Activated CD4-positive, alpha-beta T cell treated with anti-CD3 and anti-CD28 coated beads for 36 hours (primary cell): ENCODE measurements at regions not wholly inside any gene's neighbourhood (a gene's known extent, or its start where the extent isn't known, plus 50 kb on each side); places are given as distances from the start of the nearest gene placed in this dataset.

Experiments used
- ATAC-seq: fragments of 200-7000 bp; cut with Tn5 transposase; one replicate; pipeline ENCODE4 v1.10.0; 2021; ENCODE audit warnings: mild to moderate bottlenecking, moderate library complexity
- CTCF ChIA-PET: fragments of 350-600 bp; sonication (Branson Sonifier 250); formaldehyde crosslinking; loops from one replicate; lab custom pipeline; 2021; ENCODE audit warnings: antibody characterized with exemption; lab: Charles Lee
- POLR2A ChIA-PET: fragments of 350-600 bp; sonication (Branson Sonifier 250); formaldehyde crosslinking; loops from one replicate; lab custom pipeline; 2021; ENCODE audit warnings: antibody characterized with exemption, inconsistent platforms; lab: Charles Lee
- DNase-seq: peaks from one replicate; pipeline ENCODE4 v3.0.0-alpha.2; 2020
- H3K27ac Mint-ChIP-seq: one replicate; pipeline ENCODE4 v1.8.0; 2021; ENCODE audit warnings: mixed read lengths
- H3K27me3 Mint-ChIP-seq: one replicate; pipeline ENCODE4 v1.8.0; 2021; ENCODE audit warnings: mixed read lengths
- H3K36me3 Mint-ChIP-seq: one replicate; pipeline ENCODE4 v1.8.0; 2021; ENCODE audit warnings: low read depth, mixed read lengths
- H3K4me1 Mint-ChIP-seq: one replicate; pipeline ENCODE4 v1.8.0; 2021; ENCODE audit warnings: mixed read lengths
- H3K4me3 Mint-ChIP-seq: one replicate; pipeline ENCODE4 v1.8.0; 2021; ENCODE audit warnings: mild to moderate bottlenecking, moderate library complexity, mixed read lengths
- H3K9me3 Mint-ChIP-seq: one replicate; pipeline ENCODE4 v1.8.0; 2021; ENCODE audit warnings: low read depth, mixed read lengths
- intact Hi-C, 2 experiments: fragments of 100-400 bp; cut with DNase I in 1 of 2; cut with micrococcal nuclease in 1 of 2; formaldehyde crosslinking; loops; one replicate each; pipeline versions ENCODE4 v1.14.2 to v1.15.1; 2022 to 2024; cut with DNase I, micrococcal nuclease

DNA sequence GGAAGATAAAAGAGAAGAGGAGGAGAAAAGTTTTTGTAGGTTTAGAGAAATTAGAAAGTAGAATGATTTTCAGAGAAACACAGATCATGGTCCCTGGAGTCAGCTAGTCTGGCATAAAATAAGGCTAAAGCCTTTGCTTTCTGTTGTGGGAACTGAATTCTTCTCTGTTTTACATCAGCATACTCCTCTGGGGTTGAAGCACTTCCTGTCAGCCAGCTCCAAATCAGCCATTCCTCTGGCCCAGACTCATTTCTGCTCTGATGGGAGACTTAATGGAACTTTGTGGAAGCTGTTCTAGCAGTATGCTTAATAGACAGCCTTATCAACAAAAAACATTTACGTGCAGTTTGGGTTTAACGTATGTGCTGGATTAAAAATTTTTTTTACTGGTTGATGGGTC is 143.2 kb downstream of the HMHB1 start:
- intact Hi-C loops: no loop called here

DNA sequence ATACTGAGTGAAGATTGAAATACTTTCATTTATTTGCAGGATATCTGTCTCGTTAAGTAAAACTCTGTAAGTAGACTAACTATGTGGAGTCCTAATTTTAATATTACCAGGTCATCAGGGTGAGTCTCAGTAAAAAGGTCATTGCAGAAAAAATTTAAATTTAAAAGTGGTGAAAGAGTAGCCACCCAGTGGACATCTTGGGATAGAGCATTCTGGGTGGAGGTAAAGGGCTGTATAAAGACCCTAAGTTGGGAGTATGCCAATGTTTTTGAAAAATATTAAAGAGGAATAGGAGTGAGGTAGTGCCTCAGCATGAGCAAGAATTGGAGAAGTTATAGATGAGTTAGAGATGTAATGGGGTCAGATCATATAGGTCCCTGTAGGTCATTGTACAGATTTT is 145.5 kb downstream of the HMHB1 start:
- CTCF ChIA-PET: interaction anchor here (0.6 kb wide), 1 partner anchor 33 kb away, joined by 3 read pairs; no protein-coding TSS in a partner anchor
- H3K36me3 Mint-ChIP-seq: no peaks in the 10 kb centered on the region
- H3K4me1 Mint-ChIP-seq: no peaks in the 10 kb centered on the region
- DNase-seq: no peak
- H3K27me3 Mint-ChIP-seq: peaks cover 5% of the 10 kb centered on the region
- H3K27ac Mint-ChIP-seq: no peak overlapping the region
- intact Hi-C loops: no loop called here
- no peak for ATAC-seq
- H3K4me3 Mint-ChIP-seq: no peak overlapping the region
- H3K9me3 Mint-ChIP-seq: no peaks in the 10 kb centered on the region
- POLR2A ChIA-PET: no interaction called here

More for the DNA sequence above, 143.2 kb downstream of the HMHB1 start:
- H3K4me3 Mint-ChIP-seq: no peak overlapping the region
- DNase-seq: no peak
- no peak for ATAC-seq
- no peaks in the 10 kb centered on the region for H3K36me3 Mint-ChIP-seq
- H3K4me1 Mint-ChIP-seq: no peaks in the 10 kb centered on the region
- H3K27ac Mint-ChIP-seq: no peak overlapping the region
- H3K9me3 Mint-ChIP-seq: no peaks in the 10 kb centered on the region
- peaks cover 5% of the 10 kb centered on the region for H3K27me3 Mint-ChIP-seq
- ChIA-PET POLR2A (no interaction called here), CTCF (interaction anchor here (1.7 kb wide), 1 partner anchor 9 kb away, joined by 4 read pairs; no protein-coding TSS in a partner anchor)

DNA sequence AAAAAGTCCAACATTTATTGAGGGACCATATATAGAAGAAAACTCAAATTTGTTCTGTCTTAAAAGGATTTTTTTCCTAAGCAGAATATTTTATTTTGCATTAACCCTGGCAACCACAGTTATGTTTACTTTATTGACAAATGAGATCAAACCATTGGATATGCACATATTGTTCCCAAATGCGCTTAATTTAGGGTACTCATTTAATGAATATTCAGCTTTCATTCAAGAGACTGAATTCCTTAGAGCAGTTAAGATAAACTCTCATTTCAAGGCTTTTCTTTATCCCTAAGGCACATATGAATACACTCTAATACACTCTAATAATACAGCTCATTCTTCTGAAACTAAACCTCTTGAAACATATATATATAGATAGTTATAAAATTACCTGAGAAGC is 150.2 kb downstream of the HMHB1 start:
- no peaks in the 10 kb centered on the region for H3K4me1 Mint-ChIP-seq
- no peak for ATAC-seq
- POLR2A ChIA-PET: no interaction called here
- H3K27me3 Mint-ChIP-seq: no peaks in the 10 kb centered on the region
- no peak overlapping the region for H3K27ac Mint-ChIP-seq
- no peaks in the 10 kb centered on the region for H3K36me3 Mint-ChIP-seq
- no peak for DNase-seq
- H3K4me3 Mint-ChIP-seq: no peak overlapping the region
- no peaks in the 10 kb centered on the region for H3K9me3 Mint-ChIP-seq
- CTCF ChIA-PET: interaction anchor here (1.0 kb wide), 1 partner anchor 959 kb away, joined by 3 read pairs; no protein-coding TSS in a partner anchor
- intact Hi-C loops: loop anchor here (10.0 kb wide), 5 partner anchors 137 to 1247 kb away; no protein-coding TSS in a partner anchor

DNA sequence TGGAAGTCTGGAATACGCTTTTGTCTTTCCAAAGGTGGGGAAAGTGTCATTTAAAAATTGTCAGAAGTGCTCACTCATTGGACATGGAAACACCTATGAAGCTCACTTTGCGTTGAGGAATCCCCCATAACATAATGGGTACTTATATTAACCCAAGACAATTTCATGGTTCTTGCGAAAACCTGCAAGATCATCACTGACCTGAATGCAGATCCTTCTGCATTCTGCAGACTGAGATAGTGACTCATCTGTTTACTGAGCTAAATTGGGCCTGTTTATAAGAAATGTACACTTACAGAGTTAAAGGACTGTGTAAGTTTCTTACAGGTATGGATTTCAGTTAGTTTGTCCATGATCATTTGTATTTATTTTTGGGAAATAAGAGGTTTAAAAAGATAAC is 153.0 kb downstream of the HMHB1 start:
- Mint-ChIP-seq H3K36me3 (no peaks in the 10 kb centered on the region), H3K4me3 (no peak overlapping the region), H3K27ac (no peak overlapping the region), H3K9me3 (no peaks in the 10 kb centered on the region), H3K27me3 (no peaks in the 10 kb centered on the region), H3K4me1 (no peaks in the 10 kb centered on the region)
- POLR2A ChIA-PET: no interaction called here
- ATAC-seq (no peak), DNase-seq (no peak)
- CTCF ChIA-PET: interaction anchor here (0.7 to 1.3 kb wide), 2 partner anchors 9 to 510 kb away, joined by 3 to 4 read pairs; no protein-coding TSS in a partner anchor
- intact Hi-C loops: loop anchor here (5.0 to 10.0 kb wide), 7 partner anchors 138 to 1250 kb away; partner anchors contain the start of gene NR3C1 (in 1 of the 2)

DNA sequence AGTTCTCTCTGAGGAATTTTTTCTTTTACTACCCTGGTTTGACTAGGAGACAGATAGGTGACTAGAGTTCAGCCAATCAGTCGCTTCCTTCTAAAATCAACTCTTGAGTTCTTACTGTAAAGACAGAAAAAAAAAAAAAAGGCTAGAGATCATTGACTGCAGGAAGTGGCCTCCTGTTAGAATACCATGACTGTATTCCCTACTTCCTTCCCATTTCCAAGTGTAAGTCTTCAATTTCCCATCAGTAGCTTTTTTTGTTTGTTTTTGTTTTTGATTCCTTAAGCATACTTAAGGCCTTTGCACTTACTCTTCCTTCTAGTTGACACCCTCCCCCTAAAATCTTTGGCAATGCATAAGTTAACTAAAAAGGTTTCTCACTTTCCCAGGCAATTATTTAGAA is 154.3 kb downstream of the HMHB1 start:
- H3K4me1 Mint-ChIP-seq: no peaks in the 10 kb centered on the region
- intact Hi-C loops: loop anchor here (5.0 to 10.0 kb wide), 7 partner anchors 139 to 1251 kb away; partner anchors contain the start of gene NR3C1 (in 1 of the 2)
- POLR2A ChIA-PET: no interaction called here

DNA sequence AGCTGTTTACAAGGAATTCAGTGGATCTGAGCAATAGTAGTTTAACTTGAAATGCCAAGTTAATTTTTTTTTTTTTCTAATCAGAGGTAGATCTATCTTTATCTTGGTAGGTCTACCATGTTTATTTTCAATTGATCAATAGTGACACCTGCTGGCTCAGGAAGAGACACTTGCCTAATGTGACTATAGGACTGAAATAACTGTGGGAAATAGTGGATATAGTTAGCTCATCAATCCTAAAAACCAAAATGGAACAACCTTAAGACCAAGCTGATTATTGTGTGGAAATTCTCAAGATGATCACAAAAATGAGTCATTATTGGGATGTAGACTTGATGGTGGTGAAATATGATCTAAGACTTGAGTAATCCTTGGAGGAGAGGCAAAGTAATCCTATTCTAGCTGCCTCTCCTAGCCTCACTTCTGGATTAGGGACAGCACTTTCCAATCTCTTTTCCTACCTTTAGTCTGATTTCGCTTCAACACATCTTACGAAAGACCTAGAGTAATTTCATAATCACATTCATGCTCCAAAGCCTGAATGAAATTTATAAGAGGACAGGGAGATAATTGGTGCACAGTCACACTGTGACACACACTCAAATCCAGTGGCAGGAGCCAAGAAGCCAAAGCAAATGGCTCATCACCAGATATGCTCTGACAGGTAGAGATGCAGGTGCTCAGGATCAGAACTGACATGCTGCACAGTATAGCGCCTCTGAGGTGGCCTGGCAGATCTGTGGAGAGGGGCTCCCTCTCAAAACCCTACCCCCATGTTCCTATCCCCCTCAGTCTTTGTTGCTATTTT is 156.3 kb downstream of the HMHB1 start:
- DNase-seq (peak; percentile 8), ATAC-seq (peak; percentile 80)
- Mint-ChIP-seq H3K4me3 (no peak overlapping the region), H3K36me3 (no peaks in the 10 kb centered on the region), H3K27me3 (no peaks in the 10 kb centered on the region), H3K27ac (no peak overlapping the region), H3K4me1 (no peaks in the 10 kb centered on the region), H3K9me3 (no peaks in the 10 kb centered on the region)
- intact Hi-C loops: loop anchor here (1.0 to 10.0 kb wide), 9 partner anchors 141 to 1255 kb away; partner anchors contain the start of gene NR3C1 (in 1 of the 2)
- POLR2A ChIA-PET: interaction anchor here (0.7 kb wide), 1 partner anchor 164 kb away, joined by 4 read pairs; no protein-coding TSS in a partner anchor
- CTCF ChIA-PET: interaction anchor here (0.7 to 1.6 kb wide), 12 partner anchors 11 to 1029 kb away, joined by 3 to 12 read pairs (median 4); no protein-coding TSS in a partner anchor

More for the DNA sequence above, 154.3 kb downstream of the HMHB1 start:
- Mint-ChIP-seq H3K27ac (no peak overlapping the region), H3K9me3 (no peaks in the 10 kb centered on the region), H3K27me3 (no peaks in the 10 kb centered on the region), H3K4me3 (no peak overlapping the region), H3K36me3 (no peaks in the 10 kb centered on the region)
- CTCF ChIA-PET: interaction anchor here (0.6 to 1.0 kb wide), 4 partner anchors 16 to 1145 kb away, joined by 3 to 4 read pairs (median 3); no protein-coding TSS in a partner anchor
- no peak for ATAC-seq
- DNase-seq: no peak

DNA sequence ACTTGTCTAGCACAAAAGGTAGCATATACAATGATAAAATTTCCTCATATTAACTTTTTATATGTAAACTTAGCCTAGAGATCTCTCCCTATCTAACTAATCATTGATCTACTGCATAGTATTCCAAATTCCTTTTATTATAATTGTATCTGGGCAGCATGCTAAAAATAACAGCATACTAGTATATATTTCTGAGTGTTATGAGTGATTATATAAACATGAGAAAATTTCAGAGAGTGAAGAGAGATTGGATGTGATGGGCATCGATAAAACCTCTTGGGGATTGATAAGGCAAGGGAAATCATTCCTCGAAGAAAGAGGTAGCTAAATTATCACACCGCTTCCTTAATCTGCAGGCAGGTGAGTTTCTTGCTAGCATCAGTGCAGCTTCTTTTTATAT is 158.2 kb downstream of the HMHB1 start:
- intact Hi-C loops: no loop called here
- Mint-ChIP-seq H3K4me3 (no peak overlapping the region), H3K4me1 (no peaks in the 10 kb centered on the region), H3K9me3 (no peaks in the 10 kb centered on the region), H3K36me3 (no peaks in the 10 kb centered on the region), H3K27ac (no peak overlapping the region), H3K27me3 (no peaks in the 10 kb centered on the region)
- ChIA-PET CTCF (interaction anchor here (0.6 to 1.3 kb wide), 6 partner anchors 25 to 1082 kb away, joined by 3 to 4 read pairs (median 3); no protein-coding TSS in a partner anchor), POLR2A (no interaction called here)
- ATAC-seq: no peak
- DNase-seq: no peak

DNA sequence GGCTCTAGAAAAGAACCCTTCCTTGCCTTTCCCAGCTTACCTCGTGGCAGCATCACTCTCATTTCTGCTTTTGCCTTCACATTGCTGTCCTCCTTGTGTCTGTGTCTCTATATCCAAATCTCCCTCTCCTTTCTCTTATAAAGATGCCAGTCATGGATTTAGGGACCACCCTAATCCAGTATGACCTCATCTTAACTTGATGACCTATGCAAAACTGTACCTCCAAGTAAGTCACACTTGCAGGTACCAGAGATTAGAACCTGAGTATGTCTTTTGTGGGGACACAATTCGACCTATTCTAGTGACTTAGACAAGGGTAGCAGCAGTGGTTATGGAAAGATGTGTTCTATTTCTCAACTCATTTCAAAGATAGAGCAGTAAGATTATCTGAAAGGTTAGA is 160.1 kb downstream of the HMHB1 start:
- H3K36me3 Mint-ChIP-seq: no peaks in the 10 kb centered on the region
- ATAC-seq (no peak), DNase-seq (no peak)
- H3K4me3 Mint-ChIP-seq: no peak overlapping the region
- H3K4me1 Mint-ChIP-seq: no peaks in the 10 kb centered on the region
- POLR2A ChIA-PET: no interaction called here
- intact Hi-C loops: no loop called here
- H3K27me3 Mint-ChIP-seq: no peaks in the 10 kb centered on the region
- no peaks in the 10 kb centered on the region for H3K9me3 Mint-ChIP-seq
- H3K27ac Mint-ChIP-seq: no peak overlapping the region
- CTCF ChIA-PET: no interaction called here

DNA sequence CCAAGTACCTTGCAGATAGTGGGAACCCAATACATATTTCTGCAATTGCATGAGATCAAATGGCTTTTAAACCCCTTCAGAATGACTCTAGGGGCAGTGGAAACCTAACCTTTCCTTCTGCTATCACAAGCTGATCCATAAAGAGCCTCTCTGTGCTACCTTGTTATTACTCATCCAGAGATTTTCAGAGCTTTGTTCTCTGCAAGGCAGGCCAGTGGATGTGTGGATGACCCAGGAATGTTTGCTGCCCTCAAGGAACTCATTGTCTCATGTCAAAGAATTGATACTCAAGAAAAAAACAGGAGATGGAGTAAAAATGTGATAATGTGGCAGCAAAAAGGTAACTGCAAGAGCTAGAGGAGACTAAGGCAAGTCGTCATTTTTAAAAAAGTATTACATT is 164.1 kb downstream of the HMHB1 start:
- intact Hi-C loops: no loop called here
- ChIA-PET CTCF (interaction anchor here (1.6 kb wide), 1 partner anchor 19 kb away, joined by 5 read pairs; no protein-coding TSS in a partner anchor), POLR2A (no interaction called here)
- Mint-ChIP-seq H3K4me1 (no peaks in the 10 kb centered on the region), H3K4me3 (no peak overlapping the region), H3K27me3 (no peaks in the 10 kb centered on the region), H3K9me3 (no peaks in the 10 kb centered on the region), H3K27ac (no peak overlapping the region), H3K36me3 (no peaks in the 10 kb centered on the region)
- no peak for ATAC-seq
- DNase-seq: no peak

DNA sequence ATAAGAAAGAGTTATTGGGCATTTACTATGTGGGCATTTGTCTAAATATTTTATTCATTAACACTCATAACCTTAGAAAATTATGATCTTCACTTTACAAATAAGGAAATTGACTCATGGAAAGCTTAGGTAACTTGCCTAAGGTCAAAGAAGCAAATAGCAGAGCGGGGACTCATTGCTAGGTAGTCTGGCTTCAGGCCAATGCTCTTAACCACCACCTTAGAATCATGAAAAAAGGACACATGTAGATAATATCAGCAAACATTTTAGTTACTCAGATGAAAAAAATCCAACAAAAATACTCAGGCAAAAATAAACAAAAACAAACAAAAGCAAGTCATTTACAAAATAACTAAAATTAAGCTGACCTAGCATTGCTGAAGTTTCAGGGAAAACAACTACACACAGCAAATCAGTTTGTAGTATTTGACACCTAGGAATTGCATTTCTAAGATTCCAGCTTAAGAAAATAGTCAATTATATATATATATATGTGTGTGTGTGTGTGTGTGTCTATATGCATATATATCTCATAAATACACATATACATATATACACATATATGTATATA is 166.0 kb downstream of the HMHB1 start:
- intact Hi-C loops: no loop called here
- POLR2A ChIA-PET: no interaction called here
- H3K4me1 Mint-ChIP-seq: no peaks in the 10 kb centered on the region

DNA sequence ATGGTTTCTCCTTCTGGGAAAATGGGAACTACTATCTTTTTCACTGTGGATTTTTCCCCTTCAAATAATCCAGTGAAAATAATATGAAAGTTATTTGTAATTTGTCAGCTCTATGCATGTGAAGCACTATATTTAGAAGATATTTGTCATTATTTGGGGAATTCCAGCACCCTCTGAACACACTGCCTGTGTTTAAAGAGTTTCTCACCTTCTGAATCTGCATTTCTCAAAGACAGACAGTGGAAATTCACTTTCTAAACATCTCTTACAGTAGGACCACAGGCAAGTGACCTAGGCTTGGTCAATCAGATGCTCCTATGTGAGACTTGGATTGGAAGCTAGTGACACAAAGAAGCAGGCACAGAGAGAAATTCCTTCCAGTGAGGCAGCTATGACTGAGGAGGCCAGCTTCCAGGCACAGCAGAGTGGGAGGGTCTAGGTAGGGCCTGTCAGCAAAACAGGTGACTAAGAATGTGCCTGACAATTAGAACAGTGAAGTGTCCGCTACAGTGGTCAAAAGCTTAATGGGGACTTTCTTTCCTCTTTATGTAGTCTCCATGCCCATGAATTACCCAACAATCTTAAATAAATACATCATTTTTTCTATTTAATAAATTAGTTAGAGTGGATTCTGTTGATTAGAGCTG is 167.2 kb downstream of the HMHB1 start:
- intact Hi-C loops: no loop called here
- peaks cover 2% of the 10 kb centered on the region for H3K27me3 Mint-ChIP-seq
- CTCF ChIA-PET: interaction anchor here (0.7 to 2.8 kb wide), 3 partner anchors 9 to 497 kb away, joined by 4 to 12 read pairs (median 5); no protein-coding TSS in a partner anchor

More for the DNA sequence above, 166.0 kb downstream of the HMHB1 start:
- Mint-ChIP-seq H3K4me3 (no peak overlapping the region), H3K27ac (no peak overlapping the region), H3K9me3 (no peaks in the 10 kb centered on the region), H3K36me3 (no peaks in the 10 kb centered on the region), H3K27me3 (peaks cover 1% of the 10 kb centered on the region)
- CTCF ChIA-PET: interaction anchor here (2.8 kb wide), 1 partner anchor 10 kb away, joined by 12 read pairs; no protein-coding TSS in a partner anchor
- DNase-seq (no peak), ATAC-seq (no peak)

More for the DNA sequence above, 167.2 kb downstream of the HMHB1 start:
- Mint-ChIP-seq H3K4me1 (no peaks in the 10 kb centered on the region), H3K27ac (no peak overlapping the region), H3K4me3 (no peak overlapping the region), H3K36me3 (no peaks in the 10 kb centered on the region), H3K9me3 (no peaks in the 10 kb centered on the region)
- no peak for DNase-seq
- ATAC-seq: no peak
- POLR2A ChIA-PET: no interaction called here
